A549 (cell line): ENCODE measurements at regions not wholly inside any gene's neighbourhood (a gene's known extent, or its start where the extent isn't known, plus 50 kb on each side); places are given as distances from the start of the nearest gene placed in this dataset.
"Not testable (repeated sequence)": the region's sequence is repeated elsewhere in the genome, so short reads cannot be mapped to it uniquely, and the experiment has no call there.

Experiments used
- ATAC-seq, 2 experiments: fragments of 200-7000 bp in 1 of 2; fragments of >200 bp in 1 of 2; cut with Nextera tagmentation in 1 of 2; cut with Tn5 transposase in 1 of 2; 3 replicates each; pipeline versions ENCODE4 v1.8.0 to v1.9.1; 2018 to 2020; ENCODE audit warnings: mild to moderate bottlenecking in 1 of 2, moderate library complexity in 1 of 2
- CTCF ChIA-PET: fragments of 300-600 bp; sonication (Branson Sonifier 250); formaldehyde crosslinking; extraction: SDS; loops from one replicate; lab custom pipeline; 2021; ENCODE audit warnings: antibody characterized with exemption, inconsistent platforms; lab: Yijun Ruan, JAX
- POLR2A ChIA-PET: fragments of 350-600 bp; formaldehyde crosslinking; extraction: SDS; loops from one replicate; lab custom pipeline; 2021; ENCODE audit warnings: antibody characterized with exemption, inconsistent platforms; lab: Yijun Ruan, JAX
- DNase-seq, 2 experiments: peaks; one replicate each; pipeline versions ENCODE4 v3.0.0 to v3.0.0-alpha.2; 2011 to 2016; ENCODE audit warnings: low read depth in 1 of 2, low spot score in 1 of 2
- FAIRE-seq: peaks from 2 replicates; lab custom pipeline; 2011; peaks lifted over from hg19 to GRCh38; lab: Jason Lieb, UNC
- H3K27ac ChIP-seq, 2 experiments: fragments of >200 bp; sonication (Bioruptor Twin); formaldehyde crosslinking; 3 replicates each; pipeline ENCODE4 v1.5.1; 2016 to 2017
- H3K4me1 ChIP-seq: fragments of >200 bp; sonication (Bioruptor Twin); formaldehyde crosslinking; 3 replicates; pipeline ENCODE4 v1.6.1; 2016
- H3K4me2 ChIP-seq: fragments of >200 bp; sonication (Bioruptor Twin); formaldehyde crosslinking; 3 replicates; pipeline ENCODE4 v1.6.1; 2016
- H3K4me3 ChIP-seq: fragments of >200 bp; sonication (Bioruptor Twin); formaldehyde crosslinking; 3 replicates; pipeline ENCODE4 v1.5.1; 2016
- H3K9me3 ChIP-seq: fragments of >200 bp; sonication (Bioruptor Twin); formaldehyde crosslinking; 3 replicates; pipeline ENCODE4 v1.6.1; 2016
- EP300 ChIP-seq, 2 experiments: fragments of >200 bp; sonication (Bioruptor Twin); formaldehyde crosslinking; IDR thresholded peaks; 2 replicates in 1 of 2; 3 replicates in 1 of 2; pipeline ENCODE4 v1.6.1; 2016 to 2017
- FOSB ChIP-seq: fragments of 250-450 bp; sonication (Bioruptor Pico); IDR thresholded peaks from 2 replicates; pipeline ENCODE4 v1.5.0; 2020; ENCODE audit warnings: mild to moderate bottlenecking, moderate library complexity
- FOXS1 ChIP-seq: fragments of 250-450 bp; sonication (Bioruptor Pico); IDR thresholded peaks from 2 replicates; pipeline ENCODE4 v1.5.0; 2020; ENCODE audit warnings: mild to moderate bottlenecking, moderate library complexity
- KDM1A ChIP-seq: fragments of 200-600 bp; sonication (generic); IDR thresholded peaks from 2 replicates; pipeline ENCODE4 v1.6.1; 2016; ENCODE audit warnings: low read depth, mild to moderate bottlenecking
- MAZ ChIP-seq: fragments of 150-350 bp; IDR thresholded peaks from 2 replicates; pipeline ENCODE4 v1.6.1; 2014; ENCODE audit warnings: antibody characterized with exemption, low read depth, low read length, borderline replicate concordance
- MYC ChIP-seq: IDR thresholded peaks from 2 replicates; pipeline ENCODE4 v1.6.1; 2012; ENCODE audit warnings: mild to moderate bottlenecking, inconsistent platforms, low read length, improper control_type of control experiment, borderline replicate concordance
- NPAS2 ChIP-seq: fragments of 250-450 bp; sonication (Bioruptor Pico); IDR thresholded peaks from 2 replicates; pipeline ENCODE4 v1.8.0; 2022; ENCODE audit warnings: mild to moderate bottlenecking, moderate library complexity, borderline replicate concordance
- RNF2 ChIP-seq: fragments of 200-600 bp; sonication (generic); IDR thresholded peaks from 2 replicates; pipeline ENCODE4 v1.6.1; 2016; ENCODE audit warnings: low read depth, mild to moderate bottlenecking, antibody characterized with exemption, moderate library complexity, borderline replicate concordance
- SMC3 ChIP-seq: fragments of >200 bp; sonication (Bioruptor Twin); formaldehyde crosslinking; IDR thresholded peaks from 3 replicates; pipeline ENCODE4 v1.6.1; 2018; ENCODE audit warnings: inconsistent platforms
- WGBS: methylation state at CpG from one replicate; pipeline ENCODE4 v1.1.6; 2017; ENCODE audit errors: missing lambda C conversion rate; 5-methylcytosine and 5-hydroxymethylcytosine counted together
- TF ChIP-seq, protein P1 (sequence below): fragments of 200-600 bp; sonication (generic); IDR thresholded peaks from 2 replicates; pipeline ENCODE4 v1.6.1; 2016; ENCODE audit warnings: antibody characterized with exemption, mild to moderate bottlenecking, moderate library complexity

DNA sequence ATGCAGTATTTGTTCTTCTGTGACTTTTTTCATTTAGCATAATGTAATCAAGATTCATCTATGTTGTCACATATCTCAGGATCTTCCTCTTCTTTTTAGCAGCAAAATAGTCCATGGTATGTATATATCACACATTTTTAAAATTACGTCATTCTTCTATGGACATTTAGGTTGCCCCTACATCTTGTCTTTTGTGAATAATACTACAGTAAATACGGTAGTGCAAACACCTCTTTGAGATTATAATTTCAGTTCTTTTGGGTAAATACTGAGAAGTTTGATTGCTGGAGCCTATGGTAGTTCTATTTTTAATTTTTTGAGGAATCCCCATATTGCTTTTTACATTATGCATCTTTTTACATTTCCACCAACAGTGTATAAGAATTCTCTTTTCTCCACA is 1174.9 kb downstream of the NSUN3 start:
- Histone ChIP-seq H3K9me3 (no peaks in the 10 kb centered on the region), H3K4me2 (no peak overlapping the region), H3K4me3 (no peak overlapping the region), H3K4me1 (no peaks in the 10 kb centered on the region), H3K27ac (no peak overlapping the region)
- DNase-seq (no peak), ATAC-seq (no peak), FAIRE-seq (no peak)
- ChIA-PET CTCF (no interaction called here), POLR2A (no interaction called here)
- no peak for TF ChIP-seq FOXS1 (CRISPR knock-in tag)
- 32% methylated on average over 2 of the region's 2 CpGs for WGBS

DNA sequence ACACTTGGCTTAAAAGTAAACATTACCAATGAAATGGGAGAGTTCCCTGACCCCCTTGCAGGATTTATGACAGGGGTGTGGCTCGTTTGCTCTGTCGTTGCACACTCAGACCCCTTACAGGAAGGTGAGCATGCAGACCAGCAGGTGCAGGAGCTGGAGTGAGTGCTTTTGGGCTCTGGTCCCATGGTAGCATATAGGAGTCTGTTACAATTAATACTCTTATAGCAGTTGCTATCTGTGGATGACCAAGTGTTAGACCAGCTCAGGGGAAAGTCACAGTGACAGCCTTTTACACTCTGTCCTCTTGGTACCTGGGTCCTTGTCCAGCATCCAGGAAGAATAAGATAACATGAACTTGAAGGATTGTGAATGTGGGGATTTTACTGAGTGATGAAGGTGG is 1177.5 kb downstream of the NSUN3 start:
- no peaks in the 10 kb centered on the region for H3K9me3 ChIP-seq
- TF ChIP-seq FOSB (CRISPR knock-in tag), result no peak
- TF ChIP-seq SMC3, result no peak
- no peak for TF ChIP-seq NPAS2
- TF ChIP-seq, all 56 proteins: peak for 0
- FAIRE-seq, result no peak
- no peak for DNase-seq
- H3K4me2 ChIP-seq, result no peak overlapping the region
- ChIA-PET CTCF (interaction anchor here (1.0 kb wide), 1 partner anchor 16 kb away, joined by 3 read pairs; no protein-coding TSS in a partner anchor), POLR2A (no interaction called here)
- no peak overlapping the region for H3K27ac ChIP-seq
- H3K4me1 ChIP-seq, result no peaks in the 10 kb centered on the region
- H3K4me3 ChIP-seq, result no peak overlapping the region
- no peak for ATAC-seq
- WGBS, result 8% methylated on average over 2 of the region's 2 CpGs

DNA sequence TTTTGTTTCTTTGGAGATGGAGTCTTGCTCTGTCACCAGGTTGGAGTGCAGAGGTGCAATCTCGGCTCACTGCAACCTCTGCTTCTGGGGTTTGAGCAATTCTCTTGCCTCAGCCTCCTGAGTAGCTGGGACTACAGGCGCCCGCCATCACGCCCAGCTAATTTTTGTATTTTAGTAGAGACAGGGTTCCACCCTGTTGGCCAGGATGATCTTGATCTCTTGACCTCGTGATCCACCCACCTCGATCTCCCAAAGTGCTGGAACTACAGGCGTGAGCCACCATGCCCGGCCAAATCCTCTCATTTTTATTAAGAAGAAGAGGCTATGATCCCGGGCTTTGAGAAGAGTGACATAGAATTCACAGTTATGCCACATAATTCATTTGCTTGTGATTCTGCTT is 1178.4 kb downstream of the NSUN3 start:
- H3K4me3 ChIP-seq, H3K4me1 ChIP-seq, H3K4me2 ChIP-seq, ATAC-seq, FAIRE-seq, POLR2A ChIA-PET, DNase-seq, H3K27ac ChIP-seq, H3K9me3 ChIP-seq: not testable (repeated sequence)
- 53% methylated on average over 9 of the region's 9 CpGs for WGBS
- CTCF ChIA-PET, result interaction anchor here (1.0 kb wide), 1 partner anchor 17 kb away, joined by 3 read pairs; no protein-coding TSS in a partner anchor

DNA sequence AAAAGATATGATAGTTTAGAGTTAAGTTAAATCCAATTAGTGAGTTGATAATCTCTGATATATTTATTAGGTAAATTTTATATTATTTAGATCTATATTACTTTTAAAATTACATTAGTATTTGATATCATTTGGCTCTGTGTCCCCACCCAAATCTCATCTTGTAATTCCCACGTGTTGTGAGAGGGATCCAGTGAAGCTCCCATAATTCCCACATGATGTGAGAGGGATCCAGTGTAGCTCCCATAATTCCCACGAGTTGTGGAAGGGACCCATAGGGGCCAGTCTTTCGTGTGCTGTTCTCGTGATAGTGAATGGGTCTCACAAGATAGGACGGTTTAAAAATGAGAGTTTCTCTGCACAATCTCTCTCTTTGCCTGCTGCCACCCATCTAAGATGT is 1183.6 kb downstream of the NSUN3 start:
- Histone ChIP-seq H3K9me3 (no peaks in the 10 kb centered on the region), H3K4me2 (no peak overlapping the region), H3K4me1 (no peaks in the 10 kb centered on the region), H3K27ac (no peak overlapping the region), H3K4me3 (no peak overlapping the region)
- no peak for ATAC-seq
- no peak for DNase-seq
- no peak for FAIRE-seq
- ChIA-PET CTCF (no interaction called here), POLR2A (no interaction called here)
- 27% methylated on average over 5 of the region's 5 CpGs for WGBS
- TF ChIP-seq MYC (no peak), EP300 (IDR thresholded peaks at IDR 0.05) (no peak), KDM1A (no peak), RNF2 (no peak)
- TF ChIP-seq, protein P1, sequence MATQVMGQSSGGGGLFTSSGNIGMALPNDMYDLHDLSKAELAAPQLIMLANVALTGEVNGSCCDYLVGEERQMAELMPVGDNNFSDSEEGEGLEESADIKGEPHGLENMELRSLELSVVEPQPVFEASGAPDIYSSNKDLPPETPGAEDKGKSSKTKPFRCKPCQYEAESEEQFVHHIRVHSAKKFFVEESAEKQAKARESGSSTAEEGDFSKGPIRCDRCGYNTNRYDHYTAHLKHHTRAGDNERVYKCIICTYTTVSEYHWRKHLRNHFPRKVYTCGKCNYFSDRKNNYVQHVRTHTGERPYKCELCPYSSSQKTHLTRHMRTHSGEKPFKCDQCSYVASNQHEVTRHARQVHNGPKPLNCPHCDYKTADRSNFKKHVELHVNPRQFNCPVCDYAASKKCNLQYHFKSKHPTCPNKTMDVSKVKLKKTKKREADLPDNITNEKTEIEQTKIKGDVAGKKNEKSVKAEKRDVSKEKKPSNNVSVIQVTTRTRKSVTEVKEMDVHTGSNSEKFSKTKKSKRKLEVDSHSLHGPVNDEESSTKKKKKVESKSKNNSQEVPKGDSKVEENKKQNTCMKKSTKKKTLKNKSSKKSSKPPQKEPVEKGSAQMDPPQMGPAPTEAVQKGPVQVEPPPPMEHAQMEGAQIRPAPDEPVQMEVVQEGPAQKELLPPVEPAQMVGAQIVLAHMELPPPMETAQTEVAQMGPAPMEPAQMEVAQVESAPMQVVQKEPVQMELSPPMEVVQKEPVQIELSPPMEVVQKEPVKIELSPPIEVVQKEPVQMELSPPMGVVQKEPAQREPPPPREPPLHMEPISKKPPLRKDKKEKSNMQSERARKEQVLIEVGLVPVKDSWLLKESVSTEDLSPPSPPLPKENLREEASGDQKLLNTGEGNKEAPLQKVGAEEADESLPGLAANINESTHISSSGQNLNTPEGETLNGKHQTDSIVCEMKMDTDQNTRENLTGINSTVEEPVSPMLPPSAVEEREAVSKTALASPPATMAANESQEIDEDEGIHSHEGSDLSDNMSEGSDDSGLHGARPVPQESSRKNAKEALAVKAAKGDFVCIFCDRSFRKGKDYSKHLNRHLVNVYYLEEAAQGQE, result no peak
- TF ChIP-seq, all 56 proteins: peak for 0

DNA sequence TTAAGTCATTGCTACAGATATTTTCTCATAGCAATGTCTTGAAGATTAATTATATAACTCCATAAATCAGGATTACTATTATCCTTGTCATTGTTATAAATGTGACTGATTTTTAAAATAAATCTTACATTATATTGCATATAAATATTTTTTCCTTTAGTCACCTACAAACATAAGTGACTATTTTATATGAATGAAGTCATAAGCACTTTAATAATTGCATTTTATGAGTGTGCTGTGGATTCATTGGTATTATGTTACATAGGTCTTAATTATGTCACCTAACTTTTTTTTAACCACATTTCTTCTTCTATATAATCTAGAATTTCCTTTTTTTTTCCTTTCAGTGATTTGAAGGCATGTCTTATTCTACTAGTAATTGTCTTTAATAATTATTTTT is 1191.2 kb downstream of the NSUN3 start:
- FAIRE-seq, result no peak
- no peak overlapping the region for H3K4me3 ChIP-seq
- H3K4me1 ChIP-seq, result no peaks in the 10 kb centered on the region
- no peak for ATAC-seq
- H3K9me3 ChIP-seq, result no peaks in the 10 kb centered on the region
- POLR2A ChIA-PET, result no interaction called here
- no peak overlapping the region for H3K4me2 ChIP-seq
- CTCF ChIA-PET, result interaction anchor here (0.5 kb wide), 1 partner anchor 11 kb away, joined by 3 read pairs; no protein-coding TSS in a partner anchor
- H3K27ac ChIP-seq, result no peak overlapping the region
- DNase-seq, result no peak
- no peak for TF ChIP-seq MAZ
